ENCODE measurements at regions not wholly inside any gene's neighbourhood (a gene's known extent, or its start where the extent isn't known, plus 50 kb on each side); places are given as distances from the start of the nearest gene placed in this dataset.

GRCh38 chr14:45790293-45790692 is 537.3 kb upstream of the MIS18BP1 start:
- intact Hi-C loops (cut with DNase I) = no loop called here
- Histone ChIP-seq H3K27ac (no peak overlapping the region), H3K36me3 (no peaks in the 10 kb centered on the region), H3K4me1 (ENCODE audit: insufficient read depth) (no peaks in the 10 kb centered on the region), H3K27me3 (no peaks in the 10 kb centered on the region), H3K9me3 (no peaks in the 10 kb centered on the region), H3K4me3 (no peak overlapping the region)
- WGBS, 3 donors = 72 to 79% (median 78%) methylated on average over 1 of the region's 1 CpG
- no peak for DNase-seq
- TF ChIP-seq CTCF (IDR thresholded peaks at IDR 0.05) (no peak), POLR2A (IDR thresholded peaks at IDR 0.05) (no peak)

- H3K36me3 ChIP-seq = no peaks in the 10 kb centered on the region
- no peaks in the 10 kb centered on the region for H3K4me1 ChIP-seq (ENCODE audit: insufficient read depth)
- no peaks in the 10 kb centered on the region for H3K9me3 ChIP-seq
- intact Hi-C loops (cut with DNase I) = no loop called here
- H3K27me3 ChIP-seq = no peaks in the 10 kb centered on the region
- no peak for DNase-seq
- TF ChIP-seq POLR2A (IDR thresholded peaks at IDR 0.05) (no peak), CTCF (IDR thresholded peaks at IDR 0.05) (no peak)
- 77 to 88% (median 80%) methylated on average over 2 of the region's 2 CpGs for WGBS, 3 donors
- H3K27ac ChIP-seq = no peak overlapping the region
- H3K4me3 ChIP-seq = no peak overlapping the region
Measured at GRCh38 chr14:45787167-45787566, 534.2 kb upstream of the MIS18BP1 start.

GRCh38 chr14:45786266-45786665 is 533.3 kb upstream of the MIS18BP1 start:
- Histone ChIP-seq H3K4me3 (no peak overlapping the region), H3K36me3 (no peaks in the 10 kb centered on the region), H3K9me3 (no peaks in the 10 kb centered on the region), H3K27ac (no peak overlapping the region), H3K27me3 (no peaks in the 10 kb centered on the region), H3K4me1 (ENCODE audit: insufficient read depth) (no peaks in the 10 kb centered on the region)
- no peak for DNase-seq
- WGBS, 3 donors = 85 to 94% (median 93%) methylated on average over 1 of the region's 1 CpG
- TF ChIP-seq EP300 (IDR thresholded peaks at IDR 0.05) = no peak
- TF ChIP-seq CTCF (IDR thresholded peaks at IDR 0.05) = no peak
- TF ChIP-seq POLR2A (IDR thresholded peaks at IDR 0.05) = no peak
- intact Hi-C loops (cut with DNase I) = no loop called here

GRCh38 chr14:45785240-45785639 is 532.2 kb upstream of the MIS18BP1 start:
- Histone ChIP-seq H3K27ac (no peak overlapping the region), H3K36me3 (no peaks in the 10 kb centered on the region), H3K4me1 (ENCODE audit: insufficient read depth) (no peaks in the 10 kb centered on the region), H3K4me3 (no peak overlapping the region), H3K9me3 (no peaks in the 10 kb centered on the region), H3K27me3 (no peaks in the 10 kb centered on the region)
- intact Hi-C loops (cut with DNase I) = no loop called here
- TF ChIP-seq EP300 (IDR thresholded peaks at IDR 0.05) = no peak
- TF ChIP-seq CTCF (IDR thresholded peaks at IDR 0.05) = no peak
- TF ChIP-seq POLR2A (IDR thresholded peaks at IDR 0.05) = no peak
- DNase-seq = no peak
- 93 to 100% (median 97%) methylated on average over 1 of the region's 1 CpG for WGBS, 3 donors

GRCh38 chr14:45766247-45766646 is 513.2 kb upstream of the MIS18BP1 start:
- H3K4me1 ChIP-seq (ENCODE audit: insufficient read depth) = no peaks in the 10 kb centered on the region
- H3K9me3 ChIP-seq = no peaks in the 10 kb centered on the region
- no peak overlapping the region for H3K27ac ChIP-seq
- 87 to 91% (median 88%) methylated on average over 2 of the region's 2 CpGs for WGBS, 3 donors
- TF ChIP-seq CTCF (IDR thresholded peaks at IDR 0.05) = no peak
- no peak for TF ChIP-seq POLR2A (IDR thresholded peaks at IDR 0.05)
- no peak for TF ChIP-seq EP300 (IDR thresholded peaks at IDR 0.05)
- DNase-seq = no peak
- H3K4me3 ChIP-seq = no peak overlapping the region
- no peaks in the 10 kb centered on the region for H3K36me3 ChIP-seq
- no peaks in the 10 kb centered on the region for H3K27me3 ChIP-seq
- intact Hi-C loops (cut with DNase I) = no loop called here

Data from ovary (tissue), 7 donors.